ENCODE measurements at regions not wholly inside any gene's neighbourhood (a gene's known extent, or its start where the extent isn't known, plus 50 kb on each side); places are given as distances from the start of the nearest gene placed in this dataset.

DNA sequence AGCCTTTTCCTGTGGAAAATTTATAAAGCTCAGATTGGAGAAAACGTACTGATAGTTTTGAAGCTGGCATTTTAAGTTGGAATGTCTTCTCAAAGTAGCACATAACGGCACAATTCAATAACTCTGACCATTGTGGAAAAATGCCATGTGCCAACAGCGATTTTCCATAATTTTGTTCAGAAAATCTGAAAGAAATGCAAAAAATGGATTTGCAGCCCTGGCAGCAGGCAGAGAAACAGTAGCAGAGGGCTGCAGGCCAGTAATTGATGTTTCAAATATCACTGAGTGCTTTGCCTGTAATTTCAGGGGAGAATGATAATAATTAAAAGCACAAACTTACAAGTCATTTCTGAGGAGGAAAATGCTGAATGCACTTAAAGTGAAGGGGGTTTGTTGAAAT lies 507.4 kb downstream of the MAFB start:
- Histone ChIP-seq H3K4me1 (replicated peaks; ENCODE audit: insufficient read depth) (no peaks in the 10 kb centered on the region), H3K9me2 (ENCODE audit: insufficient read depth) (no peaks in the 10 kb centered on the region), H3F3A (ENCODE audit: insufficient read depth, low read depth) (no peaks in the 10 kb centered on the region), H3K79me2 (ENCODE audit: low read depth) (no peaks in the 10 kb centered on the region), H2AFZ (peak overlapping the region; percentile 62; the same call in 1 of the 2 replicates), H3K36me3 (ENCODE audit: low read depth) (no peaks in the 10 kb centered on the region), H3K9me3 (ENCODE audit: insufficient read depth, low read depth) (no peaks in the 10 kb centered on the region), H4K20me1 (ENCODE audit: insufficient read depth) (no peaks in the 10 kb centered on the region), H3K27ac (no peak overlapping the region), H3K4me3 (no peak overlapping the region), H3K27me3 (ENCODE audit: insufficient read depth, low read depth) (peaks cover 11% of the 10 kb centered on the region; the same call in 1 of the 2 replicates), H3K4me2 (no peak overlapping the region)
- intact Hi-C loops (cut with micrococcal nuclease; ENCODE audit: unreplicated experiment): no loop called here
- POLR2A ChIA-PET (ENCODE audit: unreplicated experiment): no interaction called here
- CTCF ChIA-PET: no interaction called here
- no peak for DNase-seq
- no peak for TF ChIP-seq EZH2 (IDR thresholded peaks at IDR 0.05; ENCODE audit: low read depth)
- TF ChIP-seq, protein P1, sequence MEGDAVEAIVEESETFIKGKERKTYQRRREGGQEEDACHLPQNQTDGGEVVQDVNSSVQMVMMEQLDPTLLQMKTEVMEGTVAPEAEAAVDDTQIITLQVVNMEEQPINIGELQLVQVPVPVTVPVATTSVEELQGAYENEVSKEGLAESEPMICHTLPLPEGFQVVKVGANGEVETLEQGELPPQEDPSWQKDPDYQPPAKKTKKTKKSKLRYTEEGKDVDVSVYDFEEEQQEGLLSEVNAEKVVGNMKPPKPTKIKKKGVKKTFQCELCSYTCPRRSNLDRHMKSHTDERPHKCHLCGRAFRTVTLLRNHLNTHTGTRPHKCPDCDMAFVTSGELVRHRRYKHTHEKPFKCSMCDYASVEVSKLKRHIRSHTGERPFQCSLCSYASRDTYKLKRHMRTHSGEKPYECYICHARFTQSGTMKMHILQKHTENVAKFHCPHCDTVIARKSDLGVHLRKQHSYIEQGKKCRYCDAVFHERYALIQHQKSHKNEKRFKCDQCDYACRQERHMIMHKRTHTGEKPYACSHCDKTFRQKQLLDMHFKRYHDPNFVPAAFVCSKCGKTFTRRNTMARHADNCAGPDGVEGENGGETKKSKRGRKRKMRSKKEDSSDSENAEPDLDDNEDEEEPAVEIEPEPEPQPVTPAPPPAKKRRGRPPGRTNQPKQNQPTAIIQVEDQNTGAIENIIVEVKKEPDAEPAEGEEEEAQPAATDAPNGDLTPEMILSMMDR (conservative IDR thresholded peaks at IDR 0.05): no peak
- no TSS peak for BruUV-seq (replicated peaks)

- H3K36me3 ChIP-seq (ENCODE audit: low read depth): no peaks in the 10 kb centered on the region
- no peak for TF ChIP-seq EZH2 (IDR thresholded peaks at IDR 0.05; ENCODE audit: low read depth)
- TF ChIP-seq, protein P1 (conservative IDR thresholded peaks at IDR 0.05): no peak
- H3K4me2 ChIP-seq: no peak overlapping the region
- no peak overlapping the region for H3K27ac ChIP-seq
- no peaks in the 10 kb centered on the region for H4K20me1 ChIP-seq (ENCODE audit: insufficient read depth)
- no peak for DNase-seq
- peaks cover 11% of the 10 kb centered on the region; the same call in 1 of the 2 replicates for H3K27me3 ChIP-seq (ENCODE audit: insufficient read depth, low read depth)
- no peaks in the 10 kb centered on the region for H3K4me1 ChIP-seq (replicated peaks; ENCODE audit: insufficient read depth)
- ChIA-PET CTCF (no interaction called here), POLR2A (ENCODE audit: unreplicated experiment) (no interaction called here)
- no peaks in the 10 kb centered on the region for H3K79me2 ChIP-seq (ENCODE audit: low read depth)
- no peaks in the 10 kb centered on the region for H3F3A ChIP-seq (ENCODE audit: insufficient read depth, low read depth)
- no peaks in the 10 kb centered on the region for H3K9me3 ChIP-seq (ENCODE audit: insufficient read depth, low read depth)
- no TSS peak for BruUV-seq (replicated peaks)
- no peak overlapping the region for H3K4me3 ChIP-seq
- H2AFZ ChIP-seq: no peak overlapping the region
- H3K9me2 ChIP-seq (ENCODE audit: insufficient read depth): no peaks in the 10 kb centered on the region
- intact Hi-C loops (cut with micrococcal nuclease; ENCODE audit: unreplicated experiment): no loop called here
Observed at GRCh38 chr20:40176098-40176841, 512.8 kb downstream of the MAFB start.

GRCh38 chr20:40175296-40175695 lies 513.7 kb downstream of the MAFB start:
- H3K36me3 ChIP-seq (ENCODE audit: low read depth): no peaks in the 10 kb centered on the region
- ChIA-PET CTCF (no interaction called here), POLR2A (ENCODE audit: unreplicated experiment) (no interaction called here)
- H3K4me3 ChIP-seq: no peak overlapping the region
- DNase-seq: no peak
- peaks cover 11% of the 10 kb centered on the region; the same call in 1 of the 2 replicates for H3K27me3 ChIP-seq (ENCODE audit: insufficient read depth, low read depth)
- no peaks in the 10 kb centered on the region for H3K4me1 ChIP-seq (replicated peaks; ENCODE audit: insufficient read depth)
- no peaks in the 10 kb centered on the region for H3K9me2 ChIP-seq (ENCODE audit: insufficient read depth)
- no peak overlapping the region for H3K27ac ChIP-seq
- H2AFZ ChIP-seq: no peak overlapping the region
- no peaks in the 10 kb centered on the region for H3K79me2 ChIP-seq (ENCODE audit: low read depth)
- no TSS peak for BruUV-seq (replicated peaks)
- no peaks in the 10 kb centered on the region for H4K20me1 ChIP-seq (ENCODE audit: insufficient read depth)
- H3K9me3 ChIP-seq (ENCODE audit: insufficient read depth, low read depth): no peaks in the 10 kb centered on the region
- no peak for TF ChIP-seq EZH2 (IDR thresholded peaks at IDR 0.05; ENCODE audit: low read depth)
- TF ChIP-seq, protein P1 (conservative IDR thresholded peaks at IDR 0.05): no peak
- intact Hi-C loops (cut with micrococcal nuclease; ENCODE audit: unreplicated experiment): no loop called here
- H3K4me2 ChIP-seq: no peak overlapping the region
- no peaks in the 10 kb centered on the region for H3F3A ChIP-seq (ENCODE audit: insufficient read depth, low read depth)
